Endothelial cell of umbilical vein (primary cell): ENCODE measurements at regions not wholly inside any gene's neighbourhood (a gene's known extent, or its start where the extent isn't known, plus 50 kb on each side); places are given as distances from the start of the nearest gene placed in this dataset.
"Not testable (repeated sequence)": the region's sequence is repeated elsewhere in the genome, so short reads cannot be mapped to it uniquely, and the experiment has no call there.

Source experiments
- BruUV-seq: library from RNA; stranded (reverse); fragments of 400-500 nt; replicated peaks from 2 replicates; lab custom pipeline; 2021; lab: Mats Ljungman, UMichigan
- CTCF ChIA-PET: fragments of 300-600, 350-600 bp; sonication (Branson Sonifier 250); formaldehyde crosslinking; loops from one replicate; lab custom pipeline; 2021; ENCODE audit warnings: antibody characterized with exemption, inconsistent platforms; lab: Charles Lee
- POLR2A ChIA-PET: fragments of 300-600, 350-600 bp; sonication (Branson Sonifier 250); formaldehyde crosslinking; loops from one replicate; lab custom pipeline; 2021; ENCODE audit warnings: antibody characterized with exemption, inconsistent platforms; lab: Charles Lee
- DNase-seq: peaks from one replicate; pipeline ENCODE4 v3.0.0-alpha.2; 2011; ENCODE audit warnings: low read depth, low spot score
- FAIRE-seq: peaks from 2 replicates; lab custom pipeline; 2011; peaks lifted over from hg19 to GRCh38; lab: Jason Lieb, UNC
- H2AFZ ChIP-seq: 2 replicates; pipeline ENCODE4 v1.6.0; 2012; ENCODE audit warnings: low read depth, low read length, control low read depth, inconsistent platforms
- H3K27ac ChIP-seq: 2 replicates; pipeline ENCODE4 v1.5.1; 2011; ENCODE audit warnings: low read depth, mild to moderate bottlenecking, control low read depth, low read length, moderate library complexity; ENCODE audit not compliant: insufficient read depth
- H3K27me3 ChIP-seq, 2 experiments: 2 replicates each; pipeline versions ENCODE4 v1.6.0 to v1.6.1; 2011; ENCODE audit warnings: low read length in 2 of 2, mixed read lengths in 1 of 2; ENCODE audit not compliant: control insufficient read depth in 2 of 2, insufficient read depth in 2 of 2
- H3K36me3 ChIP-seq, 2 experiments: 2 replicates in 1 of 2; 3 replicates in 1 of 2; pipeline ENCODE4 v1.5.1; 2011; ENCODE audit warnings: low read length in 2 of 2, mild to moderate bottlenecking in 1 of 2, moderate library complexity in 1 of 2; ENCODE audit not compliant: control insufficient read depth in 2 of 2, insufficient read depth in 2 of 2; ENCODE audit errors: extremely low read depth in 1 of 2
- H3K4me1 ChIP-seq: 3 replicates; pipeline ENCODE4 v1.5.1; 2011; ENCODE audit warnings: mild to moderate bottlenecking, low read length; ENCODE audit not compliant: control insufficient read depth, insufficient read depth; ENCODE audit errors: extremely low read depth
- H3K4me2 ChIP-seq: 2 replicates; pipeline ENCODE4 v1.6.1; 2011; ENCODE audit warnings: low read length, control low read depth, mixed read lengths; ENCODE audit not compliant: insufficient read depth
- H3K4me3 ChIP-seq, 3 experiments: fragments of 200-600 bp in 1 of 3; sonication (generic), shearing (Covaris generic) in 1 of 3; replicated peaks in 1 of 3; 2 replicates each; pipeline ENCODE4 v1.5.1; 2011 to 2016; ENCODE audit warnings: control low read depth in 3 of 3, low read length in 3 of 3, mild to moderate bottlenecking in 2 of 3, inconsistent platforms in 1 of 3, low read depth in 1 of 3, moderate library complexity in 1 of 3; ENCODE audit not compliant: insufficient read depth in 1 of 3
- H3K79me2 ChIP-seq: 2 replicates; pipeline ENCODE4 v1.6.0; 2012; ENCODE audit warnings: low read length, inconsistent platforms; ENCODE audit not compliant: control insufficient read depth, insufficient read depth
- H3K9ac ChIP-seq: replicated peaks from 2 replicates; pipeline ENCODE3; 2011; ENCODE audit warnings: low read length, control low read depth; ENCODE audit not compliant: insufficient read depth; ENCODE audit errors: extremely low read depth
- H3K9me1 ChIP-seq: replicated peaks from 3 replicates; pipeline ENCODE4 v1.6.0; 2011; ENCODE audit warnings: mild to moderate bottlenecking, low read length; ENCODE audit not compliant: control insufficient read depth, insufficient read depth; ENCODE audit errors: extremely low read depth
- H3K9me3 ChIP-seq: replicated peaks from 2 replicates; pipeline ENCODE4 v1.5.1; 2012; ENCODE audit warnings: low read length, inconsistent platforms; ENCODE audit not compliant: control insufficient read depth, insufficient read depth
- H4K20me1 ChIP-seq: replicated peaks from 2 replicates; pipeline ENCODE3; 2011; ENCODE audit warnings: mild to moderate bottlenecking, low read length; ENCODE audit not compliant: control insufficient read depth, insufficient read depth; ENCODE audit errors: extremely low read depth
- EZH2 ChIP-seq: IDR thresholded peaks from 2 replicates; pipeline ENCODE4 v1.6.1; 2012; ENCODE audit warnings: borderline replicate concordance, low read depth, mild to moderate bottlenecking, moderate library complexity, low read length, inconsistent platforms; ENCODE audit not compliant: severe bottlenecking
- FOS ChIP-seq: IDR thresholded peaks from 2 replicates; pipeline ENCODE4 v1.6.1; 2011; ENCODE audit warnings: mild to moderate bottlenecking, low read length, moderate library complexity, borderline replicate concordance; ENCODE audit not compliant: insufficient read depth
- GATA2 ChIP-seq: IDR thresholded peaks from 2 replicates; pipeline ENCODE4 v1.7.0; 2011; ENCODE audit warnings: low read depth, mild to moderate bottlenecking, moderate library complexity, mixed read lengths, low read length; ENCODE audit not compliant: insufficient read length, insufficient read depth
- JUN ChIP-seq: IDR thresholded peaks from 2 replicates; pipeline ENCODE4 v1.6.1; 2011; ENCODE audit warnings: borderline replicate concordance, low read depth; ENCODE audit not compliant: insufficient read length, insufficient read depth
- MYC ChIP-seq: IDR thresholded peaks from one replicate; pipeline ENCODE4 v1.6.1; 2011; ENCODE audit warnings: mild to moderate bottlenecking, low read depth, low read length
- POLR2A ChIP-seq: IDR thresholded peaks from 2 replicates; pipeline ENCODE4 v1.6.1; 2012; ENCODE audit warnings: low read depth, mild to moderate bottlenecking, control low read depth, low read length
- POLR2AphosphoS5 ChIP-seq: IDR thresholded peaks from 2 replicates; pipeline ENCODE4 v1.6.1; 2012; ENCODE audit warnings: low read depth, mild to moderate bottlenecking, control low read depth, low read length, moderate library complexity; ENCODE audit not compliant: insufficient read depth
- dilution Hi-C: fragments of 300-500 bp; cut with MboI; formaldehyde crosslinking; loops from one replicate; pipeline ENCODE4 v1.15.0; 2019; ENCODE audit warnings: low sequenced_read_pairs; ENCODE audit not compliant: extremely low pct_ligation_motif_present
- intact Hi-C: fragments of 100-400 bp; cut with micrococcal nuclease; formaldehyde crosslinking; loops from one replicate; pipeline ENCODE4 v1.10.0; 2022
- TF ChIP-seq, protein P1 (sequence below): IDR thresholded peaks from 2 replicates; pipeline ENCODE4 v1.6.1; 2011; ENCODE audit not compliant: insufficient read depth, insufficient read length
- TF ChIP-seq, protein P2 (sequence below), 2 donors: IDR thresholded peaks; 1 replicate in 1 of 2; 2 replicates in 1 of 2; pipeline ENCODE4 v1.5.1; 2011; ENCODE audit warnings: low read length in 2 of 2, mild to moderate bottlenecking in 2 of 2, moderate library complexity in 2 of 2, control low read depth in 1 of 2, inconsistent platforms in 1 of 2, low read depth in 1 of 2; ENCODE audit not compliant: insufficient read depth in 1 of 2; ENCODE audit errors: extremely low read depth in 1 of 2

DNA sequence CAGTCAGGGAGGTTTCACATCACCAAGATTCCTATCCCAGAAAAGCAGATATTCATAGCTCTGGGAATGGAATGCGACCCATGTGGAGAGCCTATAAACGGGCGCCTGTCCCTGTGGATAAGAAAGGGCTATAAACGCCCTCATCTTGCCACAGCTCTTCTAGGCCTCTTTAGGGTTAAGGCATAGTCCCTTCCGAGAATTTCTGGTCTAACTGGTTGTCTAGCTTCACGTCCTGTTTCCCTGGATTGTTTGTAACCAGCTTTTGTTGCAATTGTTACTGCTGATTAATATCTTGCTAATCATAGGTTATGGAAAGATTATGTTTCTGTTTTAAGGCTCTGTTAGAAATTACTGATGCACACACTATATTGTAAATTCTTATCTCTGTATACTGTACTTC, 537.6 kb upstream of the RAG2 start:
- intact Hi-C loops, H3K4me3 ChIP-seq, H3K36me3 ChIP-seq, H2AFZ ChIP-seq, H3K27ac ChIP-seq, H3K9ac ChIP-seq, CTCF ChIA-PET, H4K20me1 ChIP-seq, H3K9me1 ChIP-seq, H3K4me2 ChIP-seq, dilution Hi-C loops, BruUV-seq, H3K4me1 ChIP-seq, H3K9me3 ChIP-seq, H3K79me2 ChIP-seq, POLR2A ChIA-PET, H3K27me3 ChIP-seq, DNase-seq, FAIRE-seq: not testable (repeated sequence)

DNA sequence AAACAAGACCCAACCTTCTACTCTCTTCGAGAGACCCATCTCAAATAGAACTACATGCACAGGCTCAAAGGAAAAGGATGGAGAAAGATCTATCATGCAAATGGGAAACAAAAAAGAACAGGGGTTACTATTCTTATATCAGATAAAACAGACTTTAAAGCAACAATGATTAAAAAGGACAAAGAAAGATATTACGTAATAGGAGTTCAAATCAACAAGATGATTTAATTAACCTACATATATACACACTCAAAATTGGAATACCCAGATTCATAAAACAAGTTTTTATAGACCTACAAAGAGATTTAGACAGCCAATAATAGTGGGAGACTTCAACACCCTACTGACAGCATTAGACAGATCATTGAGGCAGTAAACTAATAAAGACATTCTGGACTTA, 536.6 kb upstream of the RAG2 start:
- Histone ChIP-seq H3K79me2 (no peaks in the 10 kb centered on the region), H3K9me3 (peaks cover 2% of the 10 kb centered on the region), H2AFZ (no peak overlapping the region), H3K4me2 (no peak overlapping the region), H4K20me1 (no peaks in the 10 kb centered on the region), H3K9ac (no peak overlapping the region), H3K4me1 (no peaks in the 10 kb centered on the region), H3K9me1 (no peaks in the 10 kb centered on the region), H3K27ac (no peak overlapping the region), H3K4me3 (no peak overlapping the region), H3K27me3 (no peaks in the 10 kb centered on the region), H3K36me3 (no peaks in the 10 kb centered on the region)
- dilution Hi-C loops (no loop called here), intact Hi-C loops (no loop called here)
- no TSS peak for BruUV-seq
- FAIRE-seq (no peak), DNase-seq (no peak)
- POLR2A ChIA-PET, result no interaction called here
- CTCF ChIA-PET, result no interaction called here
- TF ChIP-seq, protein P1, sequence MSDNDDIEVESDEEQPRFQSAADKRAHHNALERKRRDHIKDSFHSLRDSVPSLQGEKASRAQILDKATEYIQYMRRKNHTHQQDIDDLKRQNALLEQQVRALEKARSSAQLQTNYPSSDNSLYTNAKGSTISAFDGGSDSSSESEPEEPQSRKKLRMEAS, result no peak
- TF ChIP-seq FOS, result no peak
- no peak for TF ChIP-seq POLR2A
- no peak for TF ChIP-seq JUN
- no peak for TF ChIP-seq GATA2
- no peak for TF ChIP-seq MYC
- TF ChIP-seq POLR2AphosphoS5, result no peak
- TF ChIP-seq EZH2, result no peak
- TF ChIP-seq, protein P2, sequence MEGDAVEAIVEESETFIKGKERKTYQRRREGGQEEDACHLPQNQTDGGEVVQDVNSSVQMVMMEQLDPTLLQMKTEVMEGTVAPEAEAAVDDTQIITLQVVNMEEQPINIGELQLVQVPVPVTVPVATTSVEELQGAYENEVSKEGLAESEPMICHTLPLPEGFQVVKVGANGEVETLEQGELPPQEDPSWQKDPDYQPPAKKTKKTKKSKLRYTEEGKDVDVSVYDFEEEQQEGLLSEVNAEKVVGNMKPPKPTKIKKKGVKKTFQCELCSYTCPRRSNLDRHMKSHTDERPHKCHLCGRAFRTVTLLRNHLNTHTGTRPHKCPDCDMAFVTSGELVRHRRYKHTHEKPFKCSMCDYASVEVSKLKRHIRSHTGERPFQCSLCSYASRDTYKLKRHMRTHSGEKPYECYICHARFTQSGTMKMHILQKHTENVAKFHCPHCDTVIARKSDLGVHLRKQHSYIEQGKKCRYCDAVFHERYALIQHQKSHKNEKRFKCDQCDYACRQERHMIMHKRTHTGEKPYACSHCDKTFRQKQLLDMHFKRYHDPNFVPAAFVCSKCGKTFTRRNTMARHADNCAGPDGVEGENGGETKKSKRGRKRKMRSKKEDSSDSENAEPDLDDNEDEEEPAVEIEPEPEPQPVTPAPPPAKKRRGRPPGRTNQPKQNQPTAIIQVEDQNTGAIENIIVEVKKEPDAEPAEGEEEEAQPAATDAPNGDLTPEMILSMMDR (IDR thresholded peaks at IDR 0.05; ENCODE audit: extremely low read depth in 1 of 2, insufficient read depth in 1 of 2, low read depth in 1 of 2, low read length in 2 of 2), result no peak
